ENCODE measurements at regions not wholly inside any gene's neighbourhood (a gene's known extent, or its start where the extent isn't known, plus 50 kb on each side); places are given as distances from the start of the nearest gene placed in this dataset.

DNA sequence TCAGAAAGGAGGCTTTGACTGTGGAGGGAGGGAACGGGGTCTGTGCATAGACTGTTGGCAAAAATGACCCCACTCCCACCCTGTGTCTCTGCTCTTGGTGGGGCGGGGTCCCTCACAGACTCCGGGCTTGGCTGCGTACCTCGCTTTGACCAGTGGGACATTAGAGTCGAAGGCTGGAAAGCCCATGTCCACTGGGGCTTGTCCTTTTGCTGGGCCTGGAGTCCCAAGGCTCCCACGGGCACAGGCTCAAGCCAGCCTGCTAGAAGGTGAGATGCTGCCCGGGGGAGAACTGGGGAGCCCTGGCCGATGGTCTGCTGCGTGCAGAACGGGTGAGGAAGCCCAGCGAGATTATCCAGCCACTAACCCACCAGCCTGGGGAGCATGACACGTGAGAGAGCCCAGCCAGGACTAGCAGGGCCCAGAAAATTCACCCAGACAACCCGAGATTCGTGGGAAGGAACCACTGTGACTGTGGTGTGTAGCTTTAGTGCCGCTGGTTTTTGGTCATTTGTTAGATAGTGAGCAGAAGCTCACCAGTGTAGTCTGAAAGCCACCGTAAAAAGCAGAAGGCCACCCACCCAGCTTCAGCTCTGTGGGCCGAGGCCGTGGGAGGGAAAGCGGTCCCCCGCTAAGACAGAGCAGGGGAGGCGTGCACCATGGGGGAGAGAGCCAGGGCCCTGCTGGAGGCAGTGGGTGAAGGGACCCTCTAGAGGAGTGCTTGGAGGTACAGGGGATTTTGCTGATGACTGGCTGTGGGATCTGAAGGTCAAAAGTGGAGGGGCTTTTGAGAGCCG, 78.3 kb upstream of the C1orf174 start:
- TF ChIP-seq, protein P1, sequence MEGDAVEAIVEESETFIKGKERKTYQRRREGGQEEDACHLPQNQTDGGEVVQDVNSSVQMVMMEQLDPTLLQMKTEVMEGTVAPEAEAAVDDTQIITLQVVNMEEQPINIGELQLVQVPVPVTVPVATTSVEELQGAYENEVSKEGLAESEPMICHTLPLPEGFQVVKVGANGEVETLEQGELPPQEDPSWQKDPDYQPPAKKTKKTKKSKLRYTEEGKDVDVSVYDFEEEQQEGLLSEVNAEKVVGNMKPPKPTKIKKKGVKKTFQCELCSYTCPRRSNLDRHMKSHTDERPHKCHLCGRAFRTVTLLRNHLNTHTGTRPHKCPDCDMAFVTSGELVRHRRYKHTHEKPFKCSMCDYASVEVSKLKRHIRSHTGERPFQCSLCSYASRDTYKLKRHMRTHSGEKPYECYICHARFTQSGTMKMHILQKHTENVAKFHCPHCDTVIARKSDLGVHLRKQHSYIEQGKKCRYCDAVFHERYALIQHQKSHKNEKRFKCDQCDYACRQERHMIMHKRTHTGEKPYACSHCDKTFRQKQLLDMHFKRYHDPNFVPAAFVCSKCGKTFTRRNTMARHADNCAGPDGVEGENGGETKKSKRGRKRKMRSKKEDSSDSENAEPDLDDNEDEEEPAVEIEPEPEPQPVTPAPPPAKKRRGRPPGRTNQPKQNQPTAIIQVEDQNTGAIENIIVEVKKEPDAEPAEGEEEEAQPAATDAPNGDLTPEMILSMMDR (IDR thresholded peaks at IDR 0.05) = no peak
- TF ChIP-seq EP300 (IDR thresholded peaks at IDR 0.05) = no peak
- no peak for TF ChIP-seq POLR2AphosphoS5 (IDR thresholded peaks at IDR 0.05)
- TF ChIP-seq POLR2A (IDR thresholded peaks at IDR 0.05; ENCODE audit: low read depth) = no peak
